ENCODE measurements at regions not wholly inside any gene's neighbourhood (a gene's known extent, or its start where the extent isn't known, plus 50 kb on each side); places are given as distances from the start of the nearest gene placed in this dataset.
"Not testable (repeated sequence)": the region's sequence is repeated elsewhere in the genome, so short reads cannot be mapped to it uniquely, and the experiment has no call there.

DNA sequence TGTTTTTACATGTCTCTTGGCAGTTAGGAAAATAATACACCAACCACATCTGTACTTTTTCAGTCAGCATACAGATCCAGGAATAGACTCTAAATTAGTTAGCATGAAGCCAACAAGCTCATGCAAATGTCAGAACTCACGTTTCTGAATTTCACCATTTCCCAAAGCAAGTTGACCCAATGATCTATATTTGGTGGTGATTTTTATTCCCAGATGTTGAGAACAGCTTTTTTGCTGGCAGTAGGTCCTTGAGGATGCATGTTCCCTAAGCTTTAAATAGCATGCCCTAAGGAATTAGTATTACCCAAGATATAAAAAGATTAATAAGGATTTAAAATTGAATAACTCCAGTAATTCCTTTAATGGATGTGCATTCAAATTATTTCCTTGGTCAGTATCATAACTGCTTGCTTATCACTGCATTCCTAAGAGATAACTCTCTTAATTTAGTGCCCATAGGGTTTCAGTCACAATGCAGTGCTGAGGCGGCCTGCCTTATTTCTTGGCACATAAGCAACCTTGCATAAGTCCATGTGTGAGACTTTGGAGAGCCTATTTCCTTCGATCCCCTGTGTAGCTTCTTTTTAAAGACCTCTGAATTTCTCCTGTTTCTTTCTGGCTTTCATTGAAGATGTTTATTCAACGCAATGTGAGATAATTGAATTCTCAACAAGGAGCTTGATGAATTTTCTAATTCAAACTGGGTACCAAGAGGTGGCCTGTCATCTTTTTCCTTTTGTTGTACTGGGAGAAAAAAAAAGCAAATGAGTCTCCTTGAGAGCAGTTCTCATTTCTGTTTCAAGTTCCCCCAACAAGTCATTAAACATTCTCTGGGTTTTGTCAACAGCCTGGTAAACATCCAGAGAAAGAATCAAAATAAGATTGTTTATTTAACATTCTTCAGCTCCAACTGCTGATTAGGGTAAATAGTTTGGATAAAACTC, 135.3 kb upstream of the MEOX2 start:
- peak overlapping the region in 7 of 12 donors; percentile 1 to 33 (median 12) for H3K27ac ChIP-seq
- no peaks in the 10 kb centered on the region for H3K9me3 ChIP-seq
- no peak for DNase-seq
- intact Hi-C loops (cut with DNase I) = no loop called here
- 47 to 50% (median 47%) methylated on average over 4 of the region's 4 CpGs for WGBS, 4 donors
- no peak overlapping the region for H3K4me3 ChIP-seq
- peaks cover 0 to 15% (median 2%) of the 10 kb centered on the region in 12 donors for H3K4me1 ChIP-seq
- peak in 3 of 4 donors; percentile 37 to 74 (median 60) for ATAC-seq
- TF ChIP-seq POLR2A (IDR thresholded peaks at IDR 0.05) = no peak
- TF ChIP-seq CTCF (IDR thresholded peaks at IDR 0.05) = no peak
- H3K36me3 ChIP-seq = no peaks in the 10 kb centered on the region
- no peaks in the 10 kb centered on the region for H3K27me3 ChIP-seq

DNA sequence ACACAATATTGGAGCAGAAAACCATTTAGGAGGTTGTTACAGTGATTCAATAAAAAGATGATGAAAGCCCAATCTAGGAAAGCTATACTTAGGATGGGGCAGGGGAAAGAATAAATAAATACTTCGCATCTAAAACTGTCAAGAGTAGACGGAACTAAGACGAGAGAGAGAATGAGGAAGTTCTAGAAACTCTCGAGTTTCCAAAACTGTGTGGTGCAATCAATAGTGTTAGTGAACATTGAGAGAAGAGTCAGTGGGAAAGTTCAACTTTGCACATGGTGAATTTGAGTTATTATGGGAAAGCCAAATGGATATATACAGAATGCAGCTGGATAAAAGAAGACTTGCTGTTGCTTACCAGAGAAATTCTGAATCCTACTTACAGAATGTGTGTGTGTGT, 133.8 kb upstream of the MEOX2 start:
- H3K36me3 ChIP-seq = no peaks in the 10 kb centered on the region
- 80 to 91% (median 88%) methylated on average over 4 of the region's 4 CpGs for WGBS, 4 donors

GRCh38 chr7:15816835-15817426, 130.4 kb upstream of the MEOX2 start:
- Histone ChIP-seq H3K4me3 (no peak overlapping the region), H3K27ac (peak overlapping the region in 2 of 12 donors; percentile 16 to 26), H3K27me3 (no peaks in the 10 kb centered on the region), H3K4me1 (peaks cover 0 to 10% (median 1%) of the 10 kb centered on the region in 12 donors), H3K9me3 (no peaks in the 10 kb centered on the region), H3K36me3 (no peaks in the 10 kb centered on the region)
- intact Hi-C loops (cut with DNase I) = no loop called here
- ATAC-seq (no peak), DNase-seq (no peak)
- no peak for TF ChIP-seq POLR2A (IDR thresholded peaks at IDR 0.05)
- no peak for TF ChIP-seq CTCF (IDR thresholded peaks at IDR 0.05)
- 65 to 85% (median 79%) methylated on average over 3 of the region's 3 CpGs for WGBS, 4 donors

More for the DNA sequence above, 133.8 kb upstream of the MEOX2 start:
- Histone ChIP-seq H3K4me3 (no peak overlapping the region), H3K27ac (no peak overlapping the region), H3K27me3 (no peaks in the 10 kb centered on the region), H3K9me3 (no peaks in the 10 kb centered on the region), H3K4me1 (peaks cover 0 to 15% (median 2%) of the 10 kb centered on the region in 12 donors)
- TF ChIP-seq POLR2A (IDR thresholded peaks at IDR 0.05) (no peak), CTCF (IDR thresholded peaks at IDR 0.05) (no peak)
- DNase-seq = no peak
- intact Hi-C loops (cut with DNase I) = no loop called here
- no peak for ATAC-seq

DNA sequence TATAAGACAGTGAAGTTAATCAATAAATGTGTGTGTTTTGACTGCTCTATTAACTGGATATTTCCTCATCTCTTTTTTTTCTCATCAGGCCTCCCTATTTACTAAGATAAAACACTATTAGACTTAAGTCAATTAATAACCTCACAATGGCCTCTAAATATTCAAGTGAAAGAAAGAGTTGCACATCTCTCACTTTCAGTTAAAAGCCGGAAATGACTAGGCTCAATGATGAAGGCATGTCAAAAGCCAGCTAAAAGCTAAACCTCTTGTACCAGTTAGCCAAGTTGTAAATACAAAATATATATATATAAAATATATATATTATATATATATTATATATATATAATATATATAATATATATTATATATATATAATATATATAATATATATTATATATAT, 127.0 kb upstream of the MEOX2 start:
- no peak overlapping the region for H3K27ac ChIP-seq
- no peak overlapping the region for H3K4me3 ChIP-seq
- no peaks in the 10 kb centered on the region for H3K36me3 ChIP-seq
- H3K27me3 ChIP-seq = no peaks in the 10 kb centered on the region
- intact Hi-C loops (cut with DNase I) = no loop called here
- DNase-seq = no peak
- ATAC-seq = no peak
- H3K4me1 ChIP-seq = peaks cover 0 to 2% (median 0%) of the 10 kb centered on the region in 12 donors
- H3K9me3 ChIP-seq = no peaks in the 10 kb centered on the region
- 97 to 100% (median 98%) methylated on average over 1 of the region's 1 CpG for WGBS, 4 donors
- TF ChIP-seq POLR2A (IDR thresholded peaks at IDR 0.05) (no peak), CTCF (IDR thresholded peaks at IDR 0.05) (no peak)

GRCh38 chr7:15810383-15810782, 123.9 kb upstream of the MEOX2 start:
- intact Hi-C loops (cut with DNase I); ATAC-seq; H3K27me3 ChIP-seq; H3K27ac ChIP-seq; H3K4me1 ChIP-seq; H3K36me3 ChIP-seq; H3K9me3 ChIP-seq; H3K4me3 ChIP-seq; DNase-seq: not testable (repeated sequence)
- 67 to 87% (median 85%) methylated on average over 1 of the region's 1 CpG for WGBS, 4 donors

DNA sequence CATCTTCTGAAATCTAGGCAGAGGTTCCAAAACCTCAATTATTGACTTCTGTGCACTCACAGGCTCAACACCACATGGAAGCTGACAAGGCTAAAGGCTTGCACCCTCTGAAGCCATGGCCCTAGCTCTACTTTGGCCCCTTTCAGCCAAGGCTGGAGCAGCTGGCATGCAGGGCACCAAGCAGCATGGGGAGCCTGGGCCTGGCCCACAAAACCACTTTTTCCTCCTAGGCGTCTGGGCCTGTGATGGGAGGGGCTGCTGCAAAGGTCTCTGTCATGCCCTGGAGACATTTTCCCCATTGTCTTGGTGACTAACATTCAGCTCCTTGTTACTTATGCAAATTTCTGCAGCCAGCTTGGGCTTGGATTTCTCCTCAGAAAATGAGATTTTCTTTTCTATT, 123.5 kb upstream of the MEOX2 start:
- H3K4me3 ChIP-seq; H3K27ac ChIP-seq; DNase-seq; H3K4me1 ChIP-seq; ATAC-seq; intact Hi-C loops (cut with DNase I); H3K9me3 ChIP-seq; H3K27me3 ChIP-seq; H3K36me3 ChIP-seq: not testable (repeated sequence)
- 93 to 100% (median 95%) methylated on average over 1 of the region's 1 CpG for WGBS, 4 donors
